Loucy (cell line): ENCODE measurements at regions not wholly inside any gene's neighbourhood (a gene's known extent, or its start where the extent isn't known, plus 50 kb on each side); places are given as distances from the start of the nearest gene placed in this dataset.

Experiments
- EZH2phosphoT487 ChIP-seq: fragments of 200-600 bp; IDR thresholded peaks from 2 replicates; pipeline ENCODE4 v1.6.1; 2018; ENCODE audit warnings: antibody characterized with exemption, mild to moderate bottlenecking, moderate library complexity, borderline replicate concordance
- TF ChIP-seq, protein P1 (sequence below): fragments of 200-600 bp; sonication (generic); conservative IDR thresholded peaks from 2 replicates; pipeline ENCODE4 v1.5.1; 2014; ENCODE audit warnings: mild to moderate bottlenecking, antibody characterized with exemption, low read length

DNA sequence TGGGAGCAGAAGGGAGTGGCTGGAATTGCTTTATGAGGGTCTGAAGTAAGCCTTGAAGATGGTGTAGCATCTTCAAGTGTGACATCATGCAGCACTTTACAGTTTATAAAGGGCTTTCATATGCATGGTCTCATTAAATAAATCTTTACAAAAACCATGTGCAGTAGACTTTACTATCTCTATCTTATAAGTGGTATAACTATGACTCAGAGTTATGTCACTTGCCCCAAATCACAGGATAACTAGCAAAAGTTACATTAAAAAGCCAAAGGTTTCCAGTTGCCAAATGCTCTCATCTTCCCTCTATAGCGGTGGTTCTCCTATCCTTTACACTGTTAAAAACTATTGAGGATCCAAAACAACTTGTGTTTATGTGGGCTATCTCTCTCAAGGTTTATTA, 687.7 kb upstream of the MARCKS start:
- TF ChIP-seq, protein P1, sequence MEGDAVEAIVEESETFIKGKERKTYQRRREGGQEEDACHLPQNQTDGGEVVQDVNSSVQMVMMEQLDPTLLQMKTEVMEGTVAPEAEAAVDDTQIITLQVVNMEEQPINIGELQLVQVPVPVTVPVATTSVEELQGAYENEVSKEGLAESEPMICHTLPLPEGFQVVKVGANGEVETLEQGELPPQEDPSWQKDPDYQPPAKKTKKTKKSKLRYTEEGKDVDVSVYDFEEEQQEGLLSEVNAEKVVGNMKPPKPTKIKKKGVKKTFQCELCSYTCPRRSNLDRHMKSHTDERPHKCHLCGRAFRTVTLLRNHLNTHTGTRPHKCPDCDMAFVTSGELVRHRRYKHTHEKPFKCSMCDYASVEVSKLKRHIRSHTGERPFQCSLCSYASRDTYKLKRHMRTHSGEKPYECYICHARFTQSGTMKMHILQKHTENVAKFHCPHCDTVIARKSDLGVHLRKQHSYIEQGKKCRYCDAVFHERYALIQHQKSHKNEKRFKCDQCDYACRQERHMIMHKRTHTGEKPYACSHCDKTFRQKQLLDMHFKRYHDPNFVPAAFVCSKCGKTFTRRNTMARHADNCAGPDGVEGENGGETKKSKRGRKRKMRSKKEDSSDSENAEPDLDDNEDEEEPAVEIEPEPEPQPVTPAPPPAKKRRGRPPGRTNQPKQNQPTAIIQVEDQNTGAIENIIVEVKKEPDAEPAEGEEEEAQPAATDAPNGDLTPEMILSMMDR, result no peak
- no peak for TF ChIP-seq EZH2phosphoT487
